Brain microvascular endothelial cell (primary cell): ENCODE measurements at regions not wholly inside any gene's neighbourhood (a gene's known extent, or its start where the extent isn't known, plus 50 kb on each side); places are given as distances from the start of the nearest gene placed in this dataset.

Experiments used
- DNase-seq: peaks from one replicate; pipeline ENCODE4 v3.0.0-alpha.2; 2020
- H3K27ac ChIP-seq: fragments of 250-450 bp; sonication (Bioruptor Pico); 2 replicates; pipeline ENCODE4 v1.5.1; 2020; ENCODE audit warnings: mild to moderate bottlenecking, moderate library complexity
- H3K27me3 ChIP-seq: fragments of 250-450 bp; sonication (Bioruptor Pico); replicated peaks from 2 replicates; pipeline ENCODE4 v1.5.1; 2020; ENCODE audit warnings: mild to moderate bottlenecking
- H3K36me3 ChIP-seq: fragments of 250-450 bp; sonication (Bioruptor Pico); replicated peaks from 2 replicates; pipeline ENCODE4 v1.5.1; 2020; ENCODE audit warnings: mild to moderate bottlenecking
- H3K4me3 ChIP-seq: 2 replicates; pipeline ENCODE4 v1.5.1; 2011; ENCODE audit warnings: low read depth, mild to moderate bottlenecking, control low read depth, low read length, moderate library complexity
- CTCF ChIP-seq: IDR thresholded peaks from 2 replicates; pipeline ENCODE4 v1.5.1; 2011; ENCODE audit warnings: low read depth, mild to moderate bottlenecking, moderate library complexity, low read length, control low read depth, inconsistent platforms; ENCODE audit errors: missing control alignments
- in situ Hi-C: cut with HindIII; loops from 2 replicates; pipeline ENCODE4 v1.10.0; 2017; ENCODE audit warnings: low sequenced_read_pairs, low pct_ligation_motif_present

DNA sequence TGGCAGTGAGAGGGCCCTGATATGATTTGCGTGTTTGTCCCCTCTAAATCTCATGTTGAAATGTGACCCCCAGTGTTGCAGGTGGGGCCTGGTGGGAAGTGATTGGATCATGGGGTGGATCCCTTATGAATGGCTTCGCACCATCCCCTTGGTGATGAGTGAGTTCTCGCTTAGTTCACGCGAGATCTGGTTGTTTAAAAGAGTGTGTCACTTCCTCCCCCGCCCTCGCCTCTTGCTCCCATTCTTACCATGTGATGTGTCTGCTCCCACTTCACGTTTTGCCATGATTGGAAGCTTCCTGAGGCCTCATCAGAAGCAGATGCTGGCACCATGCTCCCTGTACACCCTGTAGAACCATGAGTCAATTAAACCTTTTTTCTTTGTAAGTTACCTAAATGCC, 319.9 kb upstream of the ID2 start:
- H3K27me3 ChIP-seq = no peaks in the 10 kb centered on the region
- in situ Hi-C loops = no loop called here
- DNase-seq = no peak
- no peak overlapping the region for H3K27ac ChIP-seq
- no peaks in the 10 kb centered on the region for H3K36me3 ChIP-seq
- no peak for TF ChIP-seq CTCF
- H3K4me3 ChIP-seq = no peak overlapping the region

GRCh38 chr2:8363161-8363560, 318.7 kb upstream of the ID2 start:
- Histone ChIP-seq H3K4me3 (no peak overlapping the region), H3K36me3 (no peaks in the 10 kb centered on the region), H3K27me3 (no peaks in the 10 kb centered on the region), H3K27ac (no peak overlapping the region)
- TF ChIP-seq CTCF = no peak
- in situ Hi-C loops = no loop called here
- DNase-seq = no peak

- no peak for DNase-seq
- in situ Hi-C loops = no loop called here
- no peak for TF ChIP-seq CTCF
Measured at GRCh38 chr2:8364668-8365067, 317.2 kb upstream of the ID2 start.

GRCh38 chr2:8365331-8365910, 316.4 kb upstream of the ID2 start:
- TF ChIP-seq CTCF = no peak

More at GRCh38 chr2:8364668-8365067, 317.2 kb upstream of the ID2 start:
- Histone ChIP-seq H3K27ac (no peak overlapping the region), H3K36me3 (no peaks in the 10 kb centered on the region), H3K4me3 (no peak overlapping the region), H3K27me3 (no peaks in the 10 kb centered on the region)

DNA sequence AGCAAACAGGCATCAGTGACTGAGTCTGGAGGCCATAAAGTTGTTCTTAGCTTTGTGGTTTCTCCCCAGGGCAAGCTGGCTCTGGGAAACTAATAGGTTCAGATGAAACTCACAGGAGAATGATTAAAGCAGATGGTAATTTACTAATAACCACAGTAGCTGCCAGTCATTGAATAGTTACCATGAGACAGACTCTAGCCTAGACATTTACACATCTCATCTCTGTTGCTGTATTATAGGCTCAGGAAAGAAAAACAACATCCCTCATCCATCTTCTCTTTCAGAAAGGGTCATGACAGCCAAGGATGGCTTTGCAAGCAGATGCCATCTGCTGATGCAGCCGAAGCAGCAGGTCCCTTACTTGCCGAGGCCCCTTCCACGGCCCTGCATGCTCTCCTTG, 314.0 kb upstream of the ID2 start:
- Histone ChIP-seq H3K27ac (no peak overlapping the region), H3K27me3 (no peaks in the 10 kb centered on the region), H3K36me3 (no peaks in the 10 kb centered on the region), H3K4me3 (no peak overlapping the region)
- TF ChIP-seq CTCF = no peak
- in situ Hi-C loops = no loop called here
- DNase-seq = no peak

More at GRCh38 chr2:8365331-8365910, 316.4 kb upstream of the ID2 start:
- Histone ChIP-seq H3K27ac (no peak overlapping the region), H3K36me3 (no peaks in the 10 kb centered on the region), H3K27me3 (no peaks in the 10 kb centered on the region), H3K4me3 (no peak overlapping the region)
- DNase-seq = no peak
- in situ Hi-C loops = no loop called here

DNA sequence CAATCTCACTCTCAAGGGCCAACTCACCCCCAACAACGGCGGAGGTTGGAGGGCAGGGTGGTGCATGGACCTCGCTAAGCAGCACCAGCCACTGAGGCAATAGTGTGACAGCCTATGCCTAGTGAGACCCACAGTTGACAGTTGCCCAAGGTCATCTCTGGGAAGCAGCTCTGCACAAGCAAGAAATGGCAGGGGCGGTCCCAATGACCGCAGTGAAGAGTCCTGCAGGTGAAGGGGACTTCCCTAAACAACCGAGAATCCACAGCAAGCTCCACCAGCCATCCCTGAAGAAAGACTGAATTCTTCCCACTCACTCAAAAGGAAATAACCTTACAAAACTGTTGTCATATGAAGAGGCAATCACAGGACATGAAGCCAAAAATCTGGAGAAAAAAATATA, 313.4 kb upstream of the ID2 start:
- no peak overlapping the region for H3K27ac ChIP-seq
- H3K27me3 ChIP-seq = no peaks in the 10 kb centered on the region
- in situ Hi-C loops = no loop called here
- no peaks in the 10 kb centered on the region for H3K36me3 ChIP-seq
- no peak overlapping the region for H3K4me3 ChIP-seq
- no peak for DNase-seq
- TF ChIP-seq CTCF = no peak
